K562 (cell line): ENCODE measurements at regions not wholly inside any gene's neighbourhood (a gene's known extent, or its start where the extent isn't known, plus 50 kb on each side); places are given as distances from the start of the nearest gene placed in this dataset.

ENCODE experiments used
- E2F3 ChIP-seq: fragments of 250-450 bp; sonication (Bioruptor Pico); IDR thresholded peaks from 2 replicates; pipeline ENCODE4 v1.4.0; 2020; ENCODE audit warnings: mild to moderate bottlenecking
- SAFB ChIP-seq: fragments of 200-400 bp; formaldehyde crosslinking; IDR thresholded peaks from 2 replicates; pipeline ENCODE4 v1.6.1; 2017; ENCODE audit warnings: low read depth, low read length, borderline replicate concordance
- ZKSCAN3 ChIP-seq: fragments of 250-450 bp; sonication (Bioruptor Pico); IDR thresholded peaks from 2 replicates; pipeline ENCODE4 v1.4.0; 2020
- TF ChIP-seq, protein P1 (sequence below), 3 experiments: IDR thresholded peaks in 2 of 3; conservative IDR thresholded peaks in 1 of 3; 2 replicates each; pipeline ENCODE4 v1.5.1; 2011 to 2012; ENCODE audit warnings: low read length in 3 of 3, mild to moderate bottlenecking in 3 of 3, control low read depth in 2 of 3, improper control_type of control experiment in 1 of 3, inconsistent platforms in 1 of 3, low read depth in 1 of 3, mixed read lengths in 1 of 3, moderate library complexity in 1 of 3; ENCODE audit not compliant: insufficient read depth in 2 of 3

DNA sequence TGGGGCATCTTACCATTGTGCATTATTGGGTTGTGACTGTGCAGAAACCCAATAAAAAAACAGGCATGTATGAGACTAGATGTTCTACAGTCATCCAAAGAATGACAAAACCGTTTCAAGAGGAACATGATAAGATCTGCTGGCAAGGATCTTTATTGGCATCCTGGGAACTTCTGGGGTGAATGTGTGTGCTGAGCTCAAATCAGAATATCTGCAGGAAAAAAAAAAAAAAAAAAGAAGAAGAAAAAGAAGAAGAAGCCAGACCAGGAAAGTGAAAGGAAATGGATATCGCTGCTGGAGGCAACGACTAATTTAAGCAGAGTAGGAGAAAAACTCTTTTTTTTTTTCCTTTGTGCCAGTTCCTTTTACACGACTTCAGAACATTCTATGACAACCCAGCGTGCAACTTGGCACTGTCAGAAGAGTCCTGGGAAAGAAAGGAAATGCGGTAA is 484.2 kb upstream of the BOD1L1 start:
- TF ChIP-seq, protein P1, sequence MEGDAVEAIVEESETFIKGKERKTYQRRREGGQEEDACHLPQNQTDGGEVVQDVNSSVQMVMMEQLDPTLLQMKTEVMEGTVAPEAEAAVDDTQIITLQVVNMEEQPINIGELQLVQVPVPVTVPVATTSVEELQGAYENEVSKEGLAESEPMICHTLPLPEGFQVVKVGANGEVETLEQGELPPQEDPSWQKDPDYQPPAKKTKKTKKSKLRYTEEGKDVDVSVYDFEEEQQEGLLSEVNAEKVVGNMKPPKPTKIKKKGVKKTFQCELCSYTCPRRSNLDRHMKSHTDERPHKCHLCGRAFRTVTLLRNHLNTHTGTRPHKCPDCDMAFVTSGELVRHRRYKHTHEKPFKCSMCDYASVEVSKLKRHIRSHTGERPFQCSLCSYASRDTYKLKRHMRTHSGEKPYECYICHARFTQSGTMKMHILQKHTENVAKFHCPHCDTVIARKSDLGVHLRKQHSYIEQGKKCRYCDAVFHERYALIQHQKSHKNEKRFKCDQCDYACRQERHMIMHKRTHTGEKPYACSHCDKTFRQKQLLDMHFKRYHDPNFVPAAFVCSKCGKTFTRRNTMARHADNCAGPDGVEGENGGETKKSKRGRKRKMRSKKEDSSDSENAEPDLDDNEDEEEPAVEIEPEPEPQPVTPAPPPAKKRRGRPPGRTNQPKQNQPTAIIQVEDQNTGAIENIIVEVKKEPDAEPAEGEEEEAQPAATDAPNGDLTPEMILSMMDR (IDR thresholded peaks at IDR 0.05 in 2 of 3, conservative IDR thresholded peaks at IDR 0.05 in 1 of 3; ENCODE audit: insufficient read depth in 2 of 3, low read depth in 1 of 3, low read length in 3 of 3), result no peak
- no peak for TF ChIP-seq ZKSCAN3 (CRISPR knock-in tag)
- no peak for TF ChIP-seq E2F3 (CRISPR knock-in tag)
- TF ChIP-seq SAFB, result no peak
